ENCODE measurements at regions not wholly inside any gene's neighbourhood (a gene's known extent, or its start where the extent isn't known, plus 50 kb on each side); places are given as distances from the start of the nearest gene placed in this dataset.
"Not testable (repeated sequence)": the region's sequence is repeated elsewhere in the genome, so short reads cannot be mapped to it uniquely, and the experiment has no call there.

GRCh38 chr10:34013235-34013634 lies 678.8 kb upstream of the NRP1 start:
- DNase-seq (ENCODE audit: low spot score), result no peak

GRCh38 chr10:34010891-34011290 lies 676.4 kb upstream of the NRP1 start:
- DNase-seq (ENCODE audit: low spot score), result peak; percentile 27

GRCh38 chr10:34010228-34010627 lies 675.8 kb upstream of the NRP1 start:
- DNase-seq (ENCODE audit: low spot score), result not testable (repeated sequence)

- no peak for DNase-seq (ENCODE audit: low spot score)
Measured at GRCh38 chr10:34008656-34009055, 674.2 kb upstream of the NRP1 start.

- no peak for DNase-seq (ENCODE audit: low spot score)
Measured at GRCh38 chr10:34006471-34006870, 672.0 kb upstream of the NRP1 start.

GRCh38 chr10:34003561-34003960 lies 669.1 kb upstream of the NRP1 start:
- DNase-seq (ENCODE audit: low spot score), result no peak

- DNase-seq (ENCODE audit: low spot score), result no peak
Measured at GRCh38 chr10:34002896-34003295, 668.4 kb upstream of the NRP1 start.

- DNase-seq (ENCODE audit: low spot score), result no peak
Measured at GRCh38 chr10:34001831-34002230, 667.4 kb upstream of the NRP1 start.

- DNase-seq (ENCODE audit: low spot score), result no peak
Measured at GRCh38 chr10:34001087-34001580, 666.7 kb upstream of the NRP1 start.

- DNase-seq (ENCODE audit: low spot score), result no peak
Measured at GRCh38 chr10:33993917-33994316, 659.5 kb upstream of the NRP1 start.

- no peak for DNase-seq (ENCODE audit: low spot score)
Measured at GRCh38 chr10:33991924-33992323, 657.5 kb upstream of the NRP1 start.

- DNase-seq (ENCODE audit: low spot score), result no peak
Measured at GRCh38 chr10:33986515-33986914, 652.0 kb upstream of the NRP1 start.

- no peak for DNase-seq (ENCODE audit: low spot score)
Measured at GRCh38 chr10:33986016-33986415, 651.5 kb upstream of the NRP1 start.

GRCh38 chr10:33982995-33983394 lies 648.5 kb upstream of the NRP1 start:
- no peak for DNase-seq (ENCODE audit: low spot score)

GRCh38 chr10:33981301-33981700 lies 646.8 kb upstream of the NRP1 start:
- DNase-seq (ENCODE audit: low spot score), result no peak

GRCh38 chr10:33979195-33979594 lies 644.7 kb upstream of the NRP1 start:
- DNase-seq (ENCODE audit: low spot score), result no peak

GRCh38 chr10:33975481-33975880 lies 641.0 kb upstream of the NRP1 start:
- DNase-seq (ENCODE audit: low spot score), result no peak

GRCh38 chr10:33974976-33975478 lies 640.6 kb upstream of the NRP1 start:
- no peak for DNase-seq (ENCODE audit: low spot score)

GRCh38 chr10:33968983-33969382 lies 634.5 kb upstream of the NRP1 start:
- no peak for DNase-seq (ENCODE audit: low spot score)

- no peak for DNase-seq (ENCODE audit: low spot score)
Measured at GRCh38 chr10:33967606-33968120, 633.2 kb upstream of the NRP1 start.

GRCh38 chr10:33966946-33967345 lies 632.5 kb upstream of the NRP1 start:
- no peak for DNase-seq (ENCODE audit: low spot score)

GRCh38 chr10:33965795-33966581 lies 631.5 kb upstream of the NRP1 start:
- no peak for DNase-seq (ENCODE audit: low spot score)

- no peak for DNase-seq (ENCODE audit: low spot score)
Measured at GRCh38 chr10:33963729-33964128, 629.3 kb upstream of the NRP1 start.

GRCh38 chr10:33956322-33956721 lies 621.9 kb upstream of the NRP1 start:
- DNase-seq (ENCODE audit: low spot score), result not testable (repeated sequence)

Measured in AG08396 (cell line).